SK-N-SH (cell line): ENCODE measurements at regions not wholly inside any gene's neighbourhood (a gene's known extent, or its start where the extent isn't known, plus 50 kb on each side); places are given as distances from the start of the nearest gene placed in this dataset.

Experiments used
- small RNA-seq, 7 experiments: library from RNA; depleted of rRNA; stranded (forward); fragments of <200 nt; gene quantifications; one replicate each; pipeline ENCODE3, GENCODE V24; 2012

Small RNAs in the stretch of these regions (small RNA-seq; reads per million reads assigned to genes)
- gene AL109941.1, result 0 to 1.1 (median 0) reads per million in 7 experiments
